PC-3 (cell line): ENCODE measurements at regions not wholly inside any gene's neighbourhood (a gene's known extent, or its start where the extent isn't known, plus 50 kb on each side); places are given as distances from the start of the nearest gene placed in this dataset.

Experiments
- EZH2 ChIP-seq: fragments of 300-600 bp; sonication (generic); IDR thresholded peaks from one replicate; pipeline ENCODE4 v1.6.1; 2017; ENCODE audit warnings: antibody characterized with exemption, mild to moderate bottlenecking, low read length; ENCODE audit not compliant: unreplicated experiment
- EZH2phosphoT487 ChIP-seq: fragments of 300-600 bp; sonication (generic); IDR thresholded peaks from 2 replicates; pipeline ENCODE4 v1.6.1; 2018; ENCODE audit warnings: mild to moderate bottlenecking, antibody characterized with exemption, low read length, borderline replicate concordance
- TF ChIP-seq, protein P1 (sequence below): fragments of 300-600 bp; sonication (generic); conservative IDR thresholded peaks from 2 replicates; pipeline ENCODE4 v1.5.1; 2017; ENCODE audit warnings: antibody characterized with exemption, low read depth, mild to moderate bottlenecking, low read length

DNA sequence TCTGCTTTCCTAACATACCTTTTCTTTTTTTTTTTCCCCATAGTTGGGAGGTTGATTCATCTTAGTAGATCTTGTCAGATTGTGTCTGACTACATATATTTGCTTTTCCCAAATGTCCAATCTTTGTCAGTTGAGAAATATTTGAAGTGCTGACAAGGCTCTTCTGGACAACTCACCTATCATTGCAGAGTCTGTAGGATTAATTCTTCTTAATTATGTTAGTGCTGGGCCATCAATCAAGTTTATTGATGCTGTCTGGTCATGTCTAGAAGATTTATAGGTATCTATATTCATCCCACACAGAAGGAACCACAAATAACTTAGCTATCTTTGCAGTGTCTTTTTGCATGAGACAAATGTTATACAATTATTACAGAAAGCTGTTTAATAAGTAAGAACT is 310.6 kb downstream of the ACTR3B start:
- TF ChIP-seq EZH2 (no peak), EZH2phosphoT487 (no peak)
- TF ChIP-seq, protein P1, sequence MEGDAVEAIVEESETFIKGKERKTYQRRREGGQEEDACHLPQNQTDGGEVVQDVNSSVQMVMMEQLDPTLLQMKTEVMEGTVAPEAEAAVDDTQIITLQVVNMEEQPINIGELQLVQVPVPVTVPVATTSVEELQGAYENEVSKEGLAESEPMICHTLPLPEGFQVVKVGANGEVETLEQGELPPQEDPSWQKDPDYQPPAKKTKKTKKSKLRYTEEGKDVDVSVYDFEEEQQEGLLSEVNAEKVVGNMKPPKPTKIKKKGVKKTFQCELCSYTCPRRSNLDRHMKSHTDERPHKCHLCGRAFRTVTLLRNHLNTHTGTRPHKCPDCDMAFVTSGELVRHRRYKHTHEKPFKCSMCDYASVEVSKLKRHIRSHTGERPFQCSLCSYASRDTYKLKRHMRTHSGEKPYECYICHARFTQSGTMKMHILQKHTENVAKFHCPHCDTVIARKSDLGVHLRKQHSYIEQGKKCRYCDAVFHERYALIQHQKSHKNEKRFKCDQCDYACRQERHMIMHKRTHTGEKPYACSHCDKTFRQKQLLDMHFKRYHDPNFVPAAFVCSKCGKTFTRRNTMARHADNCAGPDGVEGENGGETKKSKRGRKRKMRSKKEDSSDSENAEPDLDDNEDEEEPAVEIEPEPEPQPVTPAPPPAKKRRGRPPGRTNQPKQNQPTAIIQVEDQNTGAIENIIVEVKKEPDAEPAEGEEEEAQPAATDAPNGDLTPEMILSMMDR, result no peak
